Vagina (tissue), 2 donors: ENCODE measurements at regions not wholly inside any gene's neighbourhood (a gene's known extent, or its start where the extent isn't known, plus 50 kb on each side); places are given as distances from the start of the nearest gene placed in this dataset.

Experiments used
- POLR2AphosphoS5 ChIP-seq, 2 donors: sonication (generic); formaldehyde crosslinking; IDR thresholded peaks; one replicate each; pipeline ENCODE4 v1.9.0; 2017; ENCODE audit warnings: antibody characterized with exemption in 2 of 2, mild to moderate bottlenecking in 2 of 2, low read depth in 1 of 2; ENCODE audit not compliant: insufficient read depth in 1 of 2
- TF ChIP-seq, protein P1 (sequence below), 3 experiments: fragments of 450-650 bp in 2 of 3; fragments of 200-600 bp in 1 of 3; sonication (generic) in 1 of 3; IDR thresholded peaks; one replicate each; pipeline ENCODE4 v1.5.1; 2017 to 2019; ENCODE audit warnings: antibody characterized with exemption in 3 of 3, mild to moderate bottlenecking in 2 of 3, moderate library complexity in 2 of 3

DNA sequence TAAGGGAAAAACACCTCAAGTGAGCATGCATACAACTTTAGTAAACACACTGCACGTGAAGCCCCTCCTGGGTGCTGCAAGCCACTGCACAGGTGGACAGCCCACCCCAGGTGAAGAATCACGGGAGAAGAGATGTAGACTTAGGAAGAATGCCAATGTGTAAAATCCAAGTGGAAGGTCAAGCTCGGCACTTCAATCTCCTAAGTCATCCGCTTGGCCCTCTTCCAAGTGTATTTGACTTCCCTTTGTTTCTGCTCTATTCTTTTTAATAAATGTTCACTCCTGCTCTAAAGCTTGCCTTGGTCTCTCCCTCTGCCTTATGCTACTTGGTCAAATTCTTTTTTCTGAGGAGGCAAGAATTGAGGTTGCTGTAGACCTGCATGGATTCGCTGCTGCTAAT lies 316.6 kb downstream of the EDEM1 start:
- TF ChIP-seq POLR2AphosphoS5 (IDR thresholded peaks at IDR 0.05; ENCODE audit: insufficient read depth in 1 of 2, low read depth in 1 of 2), result no peak
- TF ChIP-seq, protein P1, sequence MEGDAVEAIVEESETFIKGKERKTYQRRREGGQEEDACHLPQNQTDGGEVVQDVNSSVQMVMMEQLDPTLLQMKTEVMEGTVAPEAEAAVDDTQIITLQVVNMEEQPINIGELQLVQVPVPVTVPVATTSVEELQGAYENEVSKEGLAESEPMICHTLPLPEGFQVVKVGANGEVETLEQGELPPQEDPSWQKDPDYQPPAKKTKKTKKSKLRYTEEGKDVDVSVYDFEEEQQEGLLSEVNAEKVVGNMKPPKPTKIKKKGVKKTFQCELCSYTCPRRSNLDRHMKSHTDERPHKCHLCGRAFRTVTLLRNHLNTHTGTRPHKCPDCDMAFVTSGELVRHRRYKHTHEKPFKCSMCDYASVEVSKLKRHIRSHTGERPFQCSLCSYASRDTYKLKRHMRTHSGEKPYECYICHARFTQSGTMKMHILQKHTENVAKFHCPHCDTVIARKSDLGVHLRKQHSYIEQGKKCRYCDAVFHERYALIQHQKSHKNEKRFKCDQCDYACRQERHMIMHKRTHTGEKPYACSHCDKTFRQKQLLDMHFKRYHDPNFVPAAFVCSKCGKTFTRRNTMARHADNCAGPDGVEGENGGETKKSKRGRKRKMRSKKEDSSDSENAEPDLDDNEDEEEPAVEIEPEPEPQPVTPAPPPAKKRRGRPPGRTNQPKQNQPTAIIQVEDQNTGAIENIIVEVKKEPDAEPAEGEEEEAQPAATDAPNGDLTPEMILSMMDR (IDR thresholded peaks at IDR 0.05), result no peak
